ENCODE measurements at regions not wholly inside any gene's neighbourhood (a gene's known extent, or its start where the extent isn't known, plus 50 kb on each side); places are given as distances from the start of the nearest gene placed in this dataset.

- TF ChIP-seq CTCF (conservative IDR thresholded peaks at IDR 0.05; ENCODE audit: low read depth, low read length) (no peak), EZH2 (IDR thresholded peaks at IDR 0.05; ENCODE audit: low read length, unreplicated experiment) (no peak), EZH2phosphoT487 (IDR thresholded peaks at IDR 0.05; ENCODE audit: borderline replicate concordance, low read length) (no peak)
These were observed 584.7 kb downstream of the LMO4 start for GRCh38 chr1:87913361-87913760.

All from PC-3 (cell line).